HCT116 (cell line): ENCODE measurements at regions not wholly inside any gene's neighbourhood (a gene's known extent, or its start where the extent isn't known, plus 50 kb on each side); places are given as distances from the start of the nearest gene placed in this dataset.

Source experiments
- ATAC-seq: fragments of 200-7000 bp; cut with Tn5 transposase; 2 replicates; pipeline ENCODE4 v1.9.1; 2020; ENCODE audit warnings: mild to moderate bottlenecking, moderate library complexity
- BruUV-seq: library from RNA; stranded (reverse); fragments of 400-500 nt; replicated peaks from 2 replicates; lab custom pipeline; 2021; lab: Mats Ljungman, UMichigan
- CTCF ChIA-PET: fragments of 300-600 bp; sonication (Branson Sonifier 250); formaldehyde crosslinking; loops from one replicate; lab custom pipeline; 2021; ENCODE audit warnings: antibody characterized with exemption; lab: Charles Lee
- POLR2A ChIA-PET: fragments of 300-600, 350-600 bp; sonication (Branson Sonifier 250); formaldehyde crosslinking; loops from one replicate; lab custom pipeline; 2021; ENCODE audit warnings: antibody characterized with exemption; lab: Charles Lee
- RAD21 ChIA-PET, 2 experiments: fragments of 300-600 bp; sonication (Branson Sonifier 250); formaldehyde crosslinking; loops; one replicate each; lab custom pipeline; 2023; ENCODE audit warnings: low total read pairs in 2 of 2; ENCODE audit not compliant: uncharacterized antibody in 2 of 2, unreplicated experiment in 2 of 2, low non-redundant PET in 1 of 2; lab: Charles Lee
- DNase-seq: peaks from one replicate; pipeline ENCODE4 v3.0.0-alpha.2; 2010; ENCODE audit warnings: low read depth, low spot score
- H2AFZ ChIP-seq: fragments of 200-600 bp; shearing (Covaris generic), sonication (generic); 2 replicates; pipeline ENCODE4 v1.6.1; 2017; ENCODE audit warnings: low read depth, mixed run types, mixed read lengths, antibody characterized with exemption, low read length; ENCODE audit not compliant: poor library complexity, severe bottlenecking
- H3K27ac ChIP-seq: 2 replicates; pipeline ENCODE4 v1.5.1; 2012; ENCODE audit warnings: low read depth, low read length
- H3K27me3 ChIP-seq: fragments of 200-600 bp; sonication (generic); 2 replicates; pipeline ENCODE4 v1.6.1; 2016; ENCODE audit warnings: mixed run types, low read length, mixed read lengths; ENCODE audit not compliant: insufficient read depth
- H3K36me3 ChIP-seq, 2 experiments: fragments of 200-500 bp in 1 of 2; fragments of 200-600 bp in 1 of 2; sonication (Bioruptor generic) in 1 of 2; sonication (generic) in 1 of 2; 2 replicates each; pipeline versions ENCODE4 v1.5.1 to v1.6.1; 2014 to 2016; ENCODE audit warnings: low read length in 2 of 2, inconsistent platforms in 1 of 2, mixed read lengths in 1 of 2, mixed run types in 1 of 2; ENCODE audit not compliant: insufficient read depth in 2 of 2, control insufficient read depth in 1 of 2
- H3K4me1 ChIP-seq, 2 experiments: fragments of 200-600 bp in 1 of 2; sonication (generic) in 1 of 2; 2 replicates each; pipeline versions ENCODE4 v1.5.1 to v1.6.1; 2012 to 2017; ENCODE audit warnings: low read length in 2 of 2, inconsistent platforms in 1 of 2, mild to moderate bottlenecking in 1 of 2, mixed read lengths in 1 of 2, mixed run types in 1 of 2, moderate library complexity in 1 of 2; ENCODE audit not compliant: insufficient read depth in 2 of 2, control insufficient read depth in 1 of 2
- H3K4me2 ChIP-seq: fragments of 200-600 bp; sonication (generic); 2 replicates; pipeline ENCODE4 v1.6.1; 2017; ENCODE audit warnings: mixed run types, low read length, mixed read lengths
- H3K4me3 ChIP-seq, 2 experiments: fragments of 200-600 bp in 1 of 2; sonication (generic) in 1 of 2; replicated peaks in 1 of 2; 2 replicates each; pipeline ENCODE4 v1.5.1; 2011 to 2016; ENCODE audit warnings: low read length in 2 of 2, control low read depth in 1 of 2, low read depth in 1 of 2, mild to moderate bottlenecking in 1 of 2, mixed read lengths in 1 of 2, mixed run types in 1 of 2
- H3K79me2 ChIP-seq: fragments of 200-600 bp; sonication (generic); 2 replicates; pipeline ENCODE4 v1.6.1; 2017; ENCODE audit warnings: mild to moderate bottlenecking, mixed run types, low read length, moderate library complexity, mixed read lengths; ENCODE audit not compliant: insufficient read depth
- H3K9ac ChIP-seq: fragments of 200-600 bp; sonication (generic); 2 replicates; pipeline ENCODE4 v1.6.1; 2016; ENCODE audit warnings: low read length, mixed read lengths
- H3K9me2 ChIP-seq: fragments of 200-600 bp; sonication (generic), shearing (Covaris generic); 2 replicates; pipeline ENCODE4 v1.6.1; 2017; ENCODE audit warnings: mixed run types, mild to moderate bottlenecking, moderate library complexity; ENCODE audit not compliant: insufficient read depth
- H3K9me3 ChIP-seq, 2 experiments: fragments of 200-500 bp in 1 of 2; fragments of 200-600 bp in 1 of 2; sonication (Bioruptor generic) in 1 of 2; sonication (generic) in 1 of 2; 2 replicates each; pipeline ENCODE4 v1.6.1; 2014 to 2017; ENCODE audit warnings: low read length in 2 of 2, mixed read lengths in 2 of 2, inconsistent platforms in 1 of 2, low read depth in 1 of 2, mild to moderate bottlenecking in 1 of 2, mixed run types in 1 of 2, moderate library complexity in 1 of 2; ENCODE audit not compliant: control insufficient read depth in 1 of 2, insufficient read depth in 1 of 2
- H4K20me1 ChIP-seq: fragments of 200-600 bp; sonication (generic), shearing (Covaris generic); 2 replicates; pipeline ENCODE4 v1.6.1; 2017; ENCODE audit warnings: mixed run types, mild to moderate bottlenecking, moderate library complexity; ENCODE audit not compliant: insufficient read depth
- CEBPB ChIP-seq: IDR thresholded peaks from 2 replicates; pipeline ENCODE4 v1.6.1; 2012; ENCODE audit warnings: low read depth
- CTCF ChIP-seq, 3 experiments: fragments of 200-600 bp in 1 of 3; sonication (generic) in 1 of 3; IDR thresholded peaks in 2 of 3; conservative IDR thresholded peaks in 1 of 3; 2 replicates each; pipeline ENCODE4 v1.5.1; 2012 to 2017; ENCODE audit warnings: low read depth in 2 of 3, low read length in 2 of 3, antibody characterized with exemption in 1 of 3, borderline replicate concordance in 1 of 3, control low read depth in 1 of 3, mild to moderate bottlenecking in 1 of 3, mixed read lengths in 1 of 3, mixed run types in 1 of 3, moderate library complexity in 1 of 3; ENCODE audit not compliant: insufficient read depth in 1 of 3
- EGR1 ChIP-seq: IDR thresholded peaks from 2 replicates; pipeline ENCODE4 v1.6.1; 2012; ENCODE audit warnings: low read depth
- EZH2phosphoT487 ChIP-seq: fragments of 200-600 bp; IDR thresholded peaks from 2 replicates; pipeline ENCODE4 v1.6.1; 2018; ENCODE audit warnings: antibody characterized with exemption, borderline replicate concordance
- FOSL1 ChIP-seq: IDR thresholded peaks from 2 replicates; pipeline ENCODE4 v1.6.1; 2012; ENCODE audit warnings: low read depth
- JUND ChIP-seq: IDR thresholded peaks from 2 replicates; pipeline ENCODE4 v1.6.1; 2012
- POLR2AphosphoS5 ChIP-seq: IDR thresholded peaks from 2 replicates; pipeline ENCODE4 v1.6.1; 2011; ENCODE audit warnings: mild to moderate bottlenecking, low read depth, low read length, moderate library complexity
- RAD21 ChIP-seq: IDR thresholded peaks from 2 replicates; pipeline ENCODE4 v1.6.1; 2012; ENCODE audit warnings: low read depth, mild to moderate bottlenecking
- SIN3A ChIP-seq: IDR thresholded peaks from 2 replicates; pipeline ENCODE4 v1.6.1; 2012; ENCODE audit warnings: low read depth
- SP1 ChIP-seq: IDR thresholded peaks from 2 replicates; pipeline ENCODE4 v1.6.1; 2012; ENCODE audit warnings: low read depth
- TCF7L2 ChIP-seq: IDR thresholded peaks from 2 replicates; pipeline ENCODE4 v1.7.0; 2011; ENCODE audit warnings: borderline replicate concordance, inconsistent platforms; ENCODE audit not compliant: insufficient read depth, insufficient read length; ENCODE audit errors: extremely low read depth
- YY1 ChIP-seq: IDR thresholded peaks from 2 replicates; pipeline ENCODE4 v1.6.1; 2011; ENCODE audit warnings: low read length, low read depth, moderate library complexity, mild to moderate bottlenecking; ENCODE audit not compliant: insufficient replicate concordance; ENCODE audit errors: extremely low read depth
- ZNF274 ChIP-seq: fragments of 200-500 bp; sonication (Bioruptor generic); IDR thresholded peaks from 2 replicates; pipeline ENCODE4 v1.6.1; 2014; ENCODE audit warnings: mild to moderate bottlenecking, low read depth, low read length, inconsistent platforms
- intact Hi-C: fragments of 100-400 bp; cut with micrococcal nuclease; formaldehyde crosslinking; loops from 2 replicates; pipeline ENCODE4 v1.10.0; 2022
- TF ChIP-seq, protein P1 (sequence below): IDR thresholded peaks from 2 replicates; pipeline ENCODE4 v1.6.1; 2012
- TF ChIP-seq, protein P2 (sequence below): IDR thresholded peaks from 2 replicates; pipeline ENCODE4 v1.6.1; 2011; ENCODE audit warnings: mild to moderate bottlenecking, low read length, moderate library complexity; ENCODE audit not compliant: insufficient replicate concordance; ENCODE audit errors: extremely low read depth
- TF ChIP-seq, protein P3 (sequence below): IDR thresholded peaks from 2 replicates; pipeline ENCODE4 v1.6.1; 2012

GRCh38 chr12:91307957-91308670 lies 125.5 kb upstream of the DCN start:
- Histone ChIP-seq H3K27me3 (no peaks in the 10 kb centered on the region), H3K9ac (no peak overlapping the region), H2AFZ (no peak overlapping the region), H3K36me3 (no peaks in the 10 kb centered on the region), H3K4me1 (no peaks in the 10 kb centered on the region), H3K9me3 (no peaks in the 10 kb centered on the region), H3K9me2 (no peaks in the 10 kb centered on the region), H3K4me2 (no peak overlapping the region), H3K79me2 (no peaks in the 10 kb centered on the region), H3K4me3 (no peak overlapping the region)
- no peak for ATAC-seq
- ChIA-PET CTCF (no interaction called here), RAD21 (no interaction called here), POLR2A (no interaction called here)
- DNase-seq, result no peak
- intact Hi-C loops, result no loop called here
- BruUV-seq, result no TSS peak
- TF ChIP-seq JUND, result no peak
- TF ChIP-seq TCF7L2, result no peak
- no peak for TF ChIP-seq CTCF (IDR thresholded peaks at IDR 0.05 in 2 of 3, conservative IDR thresholded peaks at IDR 0.05 in 1 of 3; ENCODE audit: borderline replicate concordance in 1 of 3, insufficient read depth in 1 of 3, low read depth in 2 of 3, low read length in 2 of 3)
- no peak for TF ChIP-seq ZNF274
- TF ChIP-seq RAD21, result no peak
- no peak for TF ChIP-seq SIN3A
- TF ChIP-seq FOSL1, result no peak
- TF ChIP-seq, protein P1, sequence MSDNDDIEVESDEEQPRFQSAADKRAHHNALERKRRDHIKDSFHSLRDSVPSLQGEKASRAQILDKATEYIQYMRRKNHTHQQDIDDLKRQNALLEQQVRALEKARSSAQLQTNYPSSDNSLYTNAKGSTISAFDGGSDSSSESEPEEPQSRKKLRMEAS, result no peak
- TF ChIP-seq SP1, result no peak
- no peak for TF ChIP-seq POLR2AphosphoS5
- TF ChIP-seq YY1, result no peak
- no peak for TF ChIP-seq EGR1
- no peak for TF ChIP-seq EZH2phosphoT487
- TF ChIP-seq, protein P2, sequence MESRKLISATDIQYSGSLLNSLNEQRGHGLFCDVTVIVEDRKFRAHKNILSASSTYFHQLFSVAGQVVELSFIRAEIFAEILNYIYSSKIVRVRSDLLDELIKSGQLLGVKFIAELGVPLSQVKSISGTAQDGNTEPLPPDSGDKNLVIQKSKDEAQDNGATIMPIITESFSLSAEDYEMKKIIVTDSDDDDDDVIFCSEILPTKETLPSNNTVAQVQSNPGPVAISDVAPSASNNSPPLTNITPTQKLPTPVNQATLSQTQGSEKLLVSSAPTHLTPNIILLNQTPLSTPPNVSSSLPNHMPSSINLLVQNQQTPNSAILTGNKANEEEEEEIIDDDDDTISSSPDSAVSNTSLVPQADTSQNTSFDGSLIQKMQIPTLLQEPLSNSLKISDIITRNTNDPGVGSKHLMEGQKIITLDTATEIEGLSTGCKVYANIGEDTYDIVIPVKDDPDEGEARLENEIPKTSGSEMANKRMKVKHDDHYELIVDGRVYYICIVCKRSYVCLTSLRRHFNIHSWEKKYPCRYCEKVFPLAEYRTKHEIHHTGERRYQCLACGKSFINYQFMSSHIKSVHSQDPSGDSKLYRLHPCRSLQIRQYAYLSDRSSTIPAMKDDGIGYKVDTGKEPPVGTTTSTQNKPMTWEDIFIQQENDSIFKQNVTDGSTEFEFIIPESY, result no peak
- no peak for TF ChIP-seq CEBPB
- TF ChIP-seq, protein P3, sequence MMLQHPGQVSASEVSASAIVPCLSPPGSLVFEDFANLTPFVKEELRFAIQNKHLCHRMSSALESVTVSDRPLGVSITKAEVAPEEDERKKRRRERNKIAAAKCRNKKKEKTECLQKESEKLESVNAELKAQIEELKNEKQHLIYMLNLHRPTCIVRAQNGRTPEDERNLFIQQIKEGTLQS, result no peak
- TF ChIP-seq, all 23 proteins: peak for 0
- no peak overlapping the region for H3K27ac ChIP-seq
- no peaks in the 10 kb centered on the region for H4K20me1 ChIP-seq
